DMS79 (cell line): ENCODE measurements at regions not wholly inside any gene's neighbourhood (a gene's known extent, or its start where the extent isn't known, plus 50 kb on each side); places are given as distances from the start of the nearest gene placed in this dataset.

Experiments used
- DNase-seq: peaks from one replicate; lab custom pipeline; 2025; lab: John Stamatoyannopoulos, UW

DNA sequence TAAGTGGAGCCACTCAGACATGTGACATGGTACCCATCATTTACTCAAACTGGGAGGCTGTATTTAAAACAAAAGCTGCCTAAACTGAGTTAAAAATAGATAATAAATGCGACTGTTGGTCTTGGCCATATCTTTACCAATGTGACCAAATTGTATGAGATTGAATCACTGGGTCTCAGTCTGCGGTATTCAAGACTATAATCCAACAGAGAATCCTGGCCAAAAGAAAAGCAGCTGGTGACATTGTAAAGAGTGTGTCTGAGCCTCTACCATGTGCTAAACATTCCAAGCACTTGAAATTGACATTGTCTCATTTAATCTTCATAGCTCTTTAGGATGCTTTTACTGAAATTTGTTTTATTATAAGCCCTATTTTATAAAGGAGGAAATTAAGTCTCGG is 282.6 kb downstream of the ZNF608 start:
- no peak for DNase-seq

GRCh38 chr5:124462751-124463150 is 283.7 kb downstream of the ZNF608 start:
- no peak for DNase-seq

DNA sequence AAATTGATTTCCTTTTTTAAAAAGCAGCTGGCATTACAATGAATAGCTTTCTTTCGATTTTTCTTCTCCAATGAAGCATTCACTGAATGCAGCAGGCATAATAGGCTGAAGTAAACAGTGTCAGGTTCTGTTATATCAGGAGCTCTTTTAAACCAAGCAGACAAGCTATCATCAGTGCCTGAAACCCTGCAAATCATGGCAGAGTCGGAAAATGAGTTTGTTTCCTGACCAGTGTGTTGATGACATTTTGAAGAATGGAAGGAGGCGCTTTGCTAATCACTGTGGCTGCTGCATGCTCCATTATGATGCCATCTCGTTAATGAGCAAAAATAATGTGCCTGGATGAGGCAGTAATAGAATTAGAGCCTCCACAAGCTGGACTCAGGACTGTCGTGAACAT is 284.5 kb downstream of the ZNF608 start:
- peak; percentile 22 for DNase-seq

- no peak for DNase-seq
These were observed 285.3 kb downstream of the ZNF608 start for GRCh38 chr5:124461157-124461556.

DNA sequence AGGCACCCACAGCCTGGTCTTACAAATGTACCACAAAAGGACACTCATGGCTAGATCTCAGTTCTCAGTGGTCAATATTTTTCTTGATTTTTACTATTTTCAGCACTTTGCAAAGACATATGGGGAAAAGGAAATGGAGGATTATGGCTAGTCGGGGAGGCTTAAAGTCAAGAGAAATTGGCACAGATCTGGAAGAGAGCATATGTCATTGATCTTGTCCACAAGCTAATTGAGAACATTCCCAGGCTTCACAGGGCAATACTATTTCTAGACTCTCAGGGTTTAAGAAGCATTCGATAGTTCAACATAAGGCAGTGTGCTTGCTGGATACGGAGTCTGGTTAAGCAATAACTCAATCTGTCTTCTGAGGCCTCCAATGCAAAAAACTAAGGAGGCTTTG is 285.8 kb downstream of the ZNF608 start:
- no peak for DNase-seq

- DNase-seq, result no peak
These were observed 286.5 kb downstream of the ZNF608 start for GRCh38 chr5:124459984-124460383.

- DNase-seq, result no peak
These were observed 288.5 kb downstream of the ZNF608 start for GRCh38 chr5:124457901-124458300.

- no peak for DNase-seq
These were observed 289.3 kb downstream of the ZNF608 start for GRCh38 chr5:124457101-124457500.

- DNase-seq, result no peak
These were observed 290.2 kb downstream of the ZNF608 start for GRCh38 chr5:124456249-124456648.

DNA sequence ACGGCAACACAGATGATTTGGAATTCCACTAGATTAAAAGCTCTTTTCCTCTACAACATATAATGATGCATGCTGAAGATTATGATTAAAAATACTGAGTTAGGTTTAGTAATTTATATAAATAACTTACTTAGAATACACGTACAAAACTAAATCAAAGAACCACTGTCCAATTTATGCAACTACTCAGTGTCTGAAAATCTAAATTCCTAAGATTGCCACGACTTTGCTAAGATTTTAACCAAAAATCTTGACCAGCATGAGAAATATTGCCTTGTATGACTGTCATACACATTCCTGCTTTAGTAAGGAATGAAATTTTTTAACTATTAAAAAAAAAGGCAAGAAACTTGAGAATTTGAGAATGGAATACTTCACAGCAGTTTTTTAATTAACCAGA is 292.4 kb downstream of the ZNF608 start:
- no peak for DNase-seq

DNA sequence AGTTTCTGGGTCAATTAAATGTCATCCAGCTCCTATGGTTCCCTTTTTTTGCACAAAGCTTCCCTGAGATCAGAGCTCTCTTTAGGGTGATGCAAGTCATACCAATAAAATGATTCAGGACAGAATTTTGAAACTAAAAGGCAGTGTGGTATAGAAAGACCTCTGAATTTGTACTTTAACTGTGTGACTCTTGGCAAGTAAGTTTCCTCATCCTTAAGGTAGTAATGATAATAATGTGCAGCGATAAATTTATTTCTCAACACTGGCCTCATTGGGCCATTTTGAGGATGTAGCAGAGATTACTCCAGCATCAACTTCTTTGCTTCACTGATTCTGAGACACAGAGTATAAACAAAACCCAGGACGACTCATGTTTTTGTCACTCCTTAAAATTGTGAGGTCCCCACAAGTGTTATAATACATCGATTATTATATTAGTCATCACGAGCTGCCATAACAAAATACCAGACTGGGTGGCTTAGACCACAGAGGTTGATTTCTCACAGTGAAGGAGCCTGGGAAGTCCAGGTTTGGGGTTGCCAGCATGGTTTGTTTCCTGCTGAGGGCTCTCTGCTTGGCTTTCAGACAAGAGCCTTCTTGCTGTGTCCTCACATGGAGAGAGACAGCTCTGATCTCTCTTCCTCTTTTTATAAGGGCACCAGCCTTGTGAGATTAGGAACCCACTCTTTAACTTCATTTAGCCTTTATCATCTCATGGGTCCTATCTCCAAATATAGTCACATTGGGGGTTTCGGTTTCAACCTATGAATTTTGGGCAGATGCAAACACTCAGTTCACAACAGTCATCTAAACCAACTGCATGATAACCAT is 293.0 kb downstream of the ZNF608 start:
- DNase-seq, result no peak

DNA sequence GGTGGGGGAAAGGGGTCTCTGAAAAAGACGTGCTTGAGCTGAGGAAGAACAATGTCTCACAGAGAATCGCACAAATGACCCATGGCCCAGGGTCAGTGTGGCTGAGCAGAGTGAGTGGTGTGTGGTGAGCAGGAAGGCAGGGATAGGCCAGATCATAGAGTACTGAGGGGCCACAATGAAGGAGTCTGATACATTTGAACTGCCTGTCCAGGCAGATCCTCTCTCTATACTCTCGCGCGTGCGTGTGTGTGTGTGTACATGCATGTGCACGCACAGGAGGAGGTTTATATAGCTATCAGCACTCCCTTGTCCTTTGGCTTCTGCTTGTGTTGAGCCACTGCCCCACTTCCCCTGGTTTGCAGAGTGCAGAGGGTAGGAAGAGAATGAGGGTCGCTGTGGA is 294.0 kb downstream of the ZNF608 start:
- no peak for DNase-seq

GRCh38 chr5:124451721-124452383 is 294.6 kb downstream of the ZNF608 start:
- DNase-seq, result no peak

DNA sequence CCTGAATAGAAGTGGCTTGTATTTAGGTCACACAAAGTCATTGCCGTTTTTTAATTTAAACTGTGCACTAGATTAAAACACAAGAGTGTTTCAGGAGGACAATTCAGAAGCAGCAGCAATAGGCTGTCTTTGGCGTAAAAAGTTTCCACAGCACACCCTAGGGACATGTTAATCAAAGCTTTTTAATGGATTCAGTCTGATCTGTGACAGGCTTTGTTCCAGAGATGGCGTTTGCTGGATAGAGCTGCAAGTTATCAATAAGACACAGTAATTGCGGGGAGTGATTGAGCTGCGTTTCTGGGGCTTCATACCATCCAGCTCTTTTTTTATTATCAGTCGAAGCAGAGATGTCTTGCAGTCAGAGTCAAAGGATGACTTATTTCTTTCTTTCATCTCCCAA is 300.3 kb downstream of the ZNF608 start:
- DNase-seq, result no peak

- no peak for DNase-seq
These were observed 301.3 kb downstream of the ZNF608 start for GRCh38 chr5:124445070-124445619.

DNA sequence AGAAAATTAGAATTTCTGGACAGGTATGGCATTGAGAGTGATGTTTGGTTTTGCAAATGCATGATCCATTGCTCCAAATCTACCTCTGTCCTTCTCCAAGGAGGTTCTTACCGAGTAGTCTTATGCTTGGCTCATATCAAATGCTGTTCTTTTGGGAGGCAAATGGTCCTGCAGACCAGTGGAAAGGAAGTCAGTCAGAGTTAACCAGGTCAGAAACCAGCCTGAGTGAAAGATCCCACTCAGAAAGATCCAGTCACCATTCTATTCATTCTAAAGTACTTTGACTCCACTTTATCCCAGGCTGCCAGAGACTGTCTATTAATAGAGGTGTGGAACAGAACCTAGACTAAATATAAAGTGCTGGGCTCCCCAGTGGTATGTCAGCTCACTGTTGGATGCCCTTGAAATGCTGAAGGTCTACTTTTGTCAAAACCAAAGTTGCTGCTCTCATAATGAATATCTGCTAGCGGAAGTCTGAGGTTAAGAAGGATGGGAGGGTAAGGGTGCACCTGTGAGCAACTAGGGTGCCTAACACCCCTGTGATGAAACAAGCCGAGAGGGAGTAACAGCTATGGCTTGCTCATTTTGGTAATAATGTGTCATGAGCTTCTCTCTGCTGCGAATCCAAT is 302.2 kb downstream of the ZNF608 start:
- DNase-seq, result no peak

- no peak for DNase-seq
These were observed 306.0 kb downstream of the ZNF608 start for GRCh38 chr5:124440471-124440870.

DNA sequence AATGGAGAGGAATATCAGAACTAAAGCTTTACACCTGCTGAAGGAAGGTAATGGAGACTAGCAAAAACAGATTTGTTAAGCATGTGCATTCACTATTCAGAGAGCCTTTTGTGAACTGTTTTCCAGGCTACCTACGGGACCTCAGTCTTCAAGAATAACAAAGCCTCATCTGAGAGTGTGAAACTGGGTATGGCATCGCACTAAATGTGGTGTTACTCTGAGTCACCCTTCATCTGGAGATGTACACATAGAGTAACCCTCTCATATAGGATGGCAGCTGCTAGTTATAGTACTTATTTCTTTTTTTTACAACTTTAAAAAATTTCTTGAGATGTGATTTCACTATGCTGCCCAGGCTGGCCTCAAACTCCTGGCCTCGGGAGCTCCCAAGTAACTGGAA is 306.8 kb downstream of the ZNF608 start:
- DNase-seq, result no peak

DNA sequence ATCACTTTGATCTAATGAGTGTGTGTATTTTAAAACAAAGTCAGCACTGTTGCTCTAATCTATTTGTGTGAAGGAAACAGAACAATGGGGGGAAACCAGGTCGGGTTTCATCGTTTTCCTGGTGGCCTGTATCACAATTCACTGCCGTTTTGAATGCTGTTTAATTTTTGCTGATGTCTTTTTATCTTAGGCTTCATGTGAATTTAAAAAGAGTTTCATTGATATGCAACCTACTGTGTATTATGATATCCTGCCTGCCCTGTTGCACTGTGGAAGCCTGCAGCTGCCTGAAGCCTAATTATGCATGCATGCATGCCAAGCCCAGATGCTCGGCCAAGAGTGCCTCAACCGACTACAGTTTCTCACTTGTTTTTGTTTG is 307.5 kb downstream of the ZNF608 start:
- DNase-seq, result no peak

DNA sequence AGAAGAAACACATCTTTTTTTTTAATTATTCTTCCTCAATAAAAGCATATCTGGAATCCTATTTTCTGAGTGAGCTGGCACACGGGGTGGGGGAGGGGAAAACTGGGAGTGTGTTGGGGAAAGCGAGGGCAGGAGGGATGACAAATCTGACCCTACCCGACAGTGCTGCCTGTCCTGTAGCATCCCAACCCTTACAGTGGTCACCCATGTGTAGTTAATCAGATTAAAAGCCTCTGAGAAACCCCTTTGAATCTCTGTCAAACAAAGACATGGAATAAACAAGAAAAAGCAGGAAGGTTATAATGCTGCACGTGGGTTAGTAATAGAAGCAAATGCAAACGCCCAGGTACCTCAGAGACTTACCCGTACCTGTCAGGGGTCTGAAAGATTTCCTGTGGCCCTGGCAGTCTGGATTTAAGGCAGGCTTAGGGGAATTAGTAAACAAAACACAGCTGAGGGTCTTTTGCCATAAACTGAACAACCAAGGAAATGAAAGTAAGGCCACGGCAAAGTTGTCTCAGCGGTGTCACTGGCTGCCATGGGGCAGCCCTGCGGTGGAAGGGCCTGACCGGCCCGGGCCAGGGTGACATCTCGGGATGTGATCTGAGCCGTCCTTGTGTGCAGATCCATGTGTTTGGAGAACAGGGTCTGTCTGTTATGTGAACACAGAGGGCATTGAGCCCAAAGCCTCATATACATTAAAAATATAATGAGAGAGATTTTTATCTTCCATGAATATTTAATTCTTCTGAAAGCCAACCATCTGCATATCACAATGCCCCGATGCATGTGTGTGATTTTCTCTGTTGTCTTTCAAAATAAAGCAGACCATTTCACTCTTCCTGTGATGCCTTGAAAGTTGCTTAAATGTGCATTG is 308.2 kb downstream of the ZNF608 start:
- DNase-seq, result no peak

DNA sequence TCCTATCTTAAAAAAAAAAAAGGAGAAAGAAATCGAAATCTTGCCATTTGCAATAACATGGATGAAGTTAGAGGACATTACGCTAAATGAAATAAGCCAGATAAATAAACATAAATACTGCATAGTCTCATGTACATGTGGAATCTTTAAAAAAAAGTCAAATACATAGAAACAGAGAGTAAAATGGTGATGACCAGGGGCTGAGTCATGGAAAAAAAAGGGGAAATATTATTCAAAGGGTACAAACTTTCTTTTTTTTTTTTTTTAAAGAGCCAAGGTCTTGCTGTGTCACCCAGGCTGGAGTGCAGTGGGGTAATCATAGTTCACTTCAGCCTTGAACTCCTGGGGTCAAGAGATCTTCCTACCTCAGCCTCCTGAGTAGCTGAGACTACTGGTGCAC is 310.1 kb downstream of the ZNF608 start:
- no peak for DNase-seq

GRCh38 chr5:124433170-124433569 is 313.3 kb downstream of the ZNF608 start:
- no peak for DNase-seq
